DMS153 treated with DMSO at 0.1 percent for 48 hours (cell line): ENCODE measurements at regions not wholly inside any gene's neighbourhood (a gene's known extent, or its start where the extent isn't known, plus 50 kb on each side); places are given as distances from the start of the nearest gene placed in this dataset.

Source experiments
- DNase-seq: peaks from one replicate; lab custom pipeline; 2025; ENCODE audit not compliant: unreplicated experiment; lab: John Stamatoyannopoulos, UW

DNA sequence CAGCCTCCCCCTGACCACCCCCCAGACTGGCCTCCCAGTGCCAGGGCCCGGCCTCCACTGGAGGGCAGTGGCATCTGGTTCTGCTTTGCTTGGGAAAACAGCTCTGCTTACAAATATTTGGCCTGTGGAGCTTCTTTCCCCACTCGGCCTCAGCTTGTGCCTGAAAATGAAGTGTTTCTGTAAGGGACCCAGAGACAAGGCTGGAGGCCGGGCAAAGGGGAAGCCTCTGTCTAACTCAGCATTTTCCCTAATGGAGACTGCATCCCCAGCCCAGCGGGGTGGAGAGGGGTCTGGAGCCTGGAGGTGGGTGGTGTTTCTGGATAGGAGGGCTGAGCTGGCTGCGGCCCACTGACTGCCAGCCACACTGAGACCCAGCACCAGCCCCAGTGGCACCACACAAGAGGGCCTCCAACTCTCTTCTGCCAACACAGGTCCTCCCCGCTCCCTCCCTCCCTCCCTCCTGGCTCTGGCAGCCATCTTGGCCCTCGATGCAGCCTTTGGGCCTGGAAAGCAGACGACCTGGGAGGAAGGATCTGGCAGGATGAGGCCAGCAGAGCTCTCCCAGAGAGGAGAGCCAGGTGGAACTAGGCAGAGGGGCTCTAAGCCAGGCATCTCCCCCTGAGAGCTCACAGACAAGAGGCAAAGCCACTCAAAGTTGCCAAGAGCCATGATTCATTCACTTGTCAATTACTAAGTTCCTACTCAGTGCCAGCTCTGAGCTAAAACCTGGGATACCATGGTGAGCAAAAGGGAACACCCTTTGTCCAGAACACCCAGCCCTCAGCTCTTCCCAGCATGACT lies 77.1 kb upstream of the CD82 start:
- DNase-seq = no peak

DNA sequence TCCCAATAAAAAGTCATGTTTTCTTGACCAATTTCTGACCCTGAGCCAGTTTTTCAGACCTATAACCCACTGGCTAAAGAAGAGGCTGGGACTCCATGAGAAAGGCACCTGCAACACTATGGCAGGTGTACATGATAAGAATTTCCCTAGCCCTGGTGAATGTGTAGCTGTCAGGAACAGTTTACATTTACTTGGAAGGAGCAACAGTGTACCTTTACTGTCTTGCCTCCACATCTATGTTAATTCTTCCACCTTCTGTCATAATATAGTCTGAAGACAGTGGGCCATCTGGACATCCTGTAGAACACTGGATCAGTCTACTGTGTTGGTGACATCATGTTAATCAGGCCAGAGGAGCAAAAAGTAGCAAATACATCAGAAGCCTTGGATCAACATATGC lies 72.1 kb upstream of the CD82 start:
- DNase-seq = no peak

DNA sequence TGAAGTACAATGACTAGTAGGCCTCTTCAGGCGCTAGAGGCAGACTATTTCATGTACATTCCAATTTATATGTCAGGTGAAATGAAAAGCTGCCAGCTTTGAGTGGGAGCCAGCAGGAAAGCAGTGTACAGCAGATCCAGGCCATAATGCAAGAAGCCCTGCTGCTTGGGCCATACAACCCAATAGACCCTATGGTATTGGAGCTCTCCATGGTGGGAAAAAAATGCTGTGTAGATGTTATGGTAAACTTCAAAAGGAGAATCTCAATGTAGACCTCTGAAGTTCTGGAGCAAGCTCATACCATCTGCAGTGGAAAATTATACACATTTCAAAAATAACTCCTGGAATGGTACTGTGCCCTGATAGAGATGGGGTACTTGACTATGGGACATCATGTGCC lies 71.5 kb upstream of the CD82 start:
- no peak for DNase-seq

DNA sequence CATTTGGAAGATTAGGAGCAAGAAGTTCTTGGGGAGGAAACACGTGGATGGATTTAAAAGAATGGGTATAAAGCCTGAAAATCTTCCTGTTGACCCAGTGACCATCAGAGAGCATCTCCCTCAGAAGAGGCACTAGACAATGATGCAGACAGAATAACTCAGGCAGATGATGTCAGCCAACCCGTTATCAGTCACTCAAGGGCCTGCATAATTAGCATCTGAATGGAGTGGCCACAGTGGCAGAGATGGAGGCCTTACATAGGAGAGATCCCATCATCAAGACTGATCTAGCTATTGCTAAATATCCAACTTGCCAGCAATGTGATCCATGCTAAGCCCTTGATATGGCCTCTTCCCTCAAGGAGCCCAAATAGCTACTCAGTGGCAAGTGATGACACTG lies 70.7 kb upstream of the CD82 start:
- no peak for DNase-seq

DNA sequence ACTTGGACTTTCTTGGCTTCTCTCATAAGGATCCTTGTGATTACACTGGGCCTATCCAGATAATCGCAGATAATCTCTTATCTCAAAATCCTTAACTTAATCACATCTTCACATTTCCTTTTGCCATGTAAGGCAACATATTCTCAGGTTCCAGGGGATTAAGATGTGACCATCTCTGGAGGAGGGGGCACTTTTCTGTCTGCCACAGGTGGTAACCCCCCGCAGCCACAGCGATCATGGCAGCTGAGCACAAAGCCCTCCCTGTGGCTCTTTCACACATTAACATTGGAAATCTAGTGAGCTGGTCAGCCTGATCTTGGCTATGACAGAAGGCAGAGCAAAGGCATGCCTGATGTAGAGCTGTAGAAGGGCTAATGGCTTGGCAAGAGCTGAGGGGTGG lies 69.1 kb upstream of the CD82 start:
- no peak for DNase-seq

DNA sequence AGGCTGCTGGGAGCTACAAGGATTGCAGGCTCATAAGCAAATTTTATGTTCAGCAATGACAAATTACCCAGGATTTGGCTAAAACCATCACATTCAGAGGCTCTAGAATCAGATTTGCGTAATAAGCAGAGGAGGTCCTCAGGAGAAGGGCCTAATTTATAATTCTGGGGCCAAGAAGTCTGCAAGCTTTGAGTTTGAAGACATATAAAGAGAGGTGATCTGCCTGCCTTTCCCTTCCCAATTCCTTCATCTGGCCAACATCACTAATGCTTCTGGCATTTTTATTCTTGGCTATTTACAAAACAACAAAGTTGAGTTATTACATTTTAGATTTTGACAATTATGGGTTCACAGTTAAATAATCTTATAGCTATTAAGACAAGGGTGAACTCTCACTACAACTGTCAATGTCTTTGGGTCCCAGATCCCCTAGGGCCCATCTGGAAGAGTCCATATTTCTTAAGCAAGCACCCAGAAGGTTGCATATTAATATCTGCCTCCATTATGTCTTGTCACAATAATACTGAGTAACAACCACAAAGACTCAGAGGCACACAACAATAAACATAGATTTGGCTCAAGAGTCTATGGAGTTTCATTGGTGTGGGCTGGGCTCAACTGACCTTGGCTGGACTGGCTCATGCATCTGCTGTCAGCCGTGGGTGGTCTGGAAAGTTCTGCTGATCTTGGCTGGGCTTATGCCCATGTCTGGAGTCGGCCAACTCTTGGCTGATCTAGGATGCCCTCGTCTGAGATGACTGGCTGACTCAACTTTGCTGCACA lies 67.2 kb upstream of the CD82 start:
- DNase-seq = no peak

DNA sequence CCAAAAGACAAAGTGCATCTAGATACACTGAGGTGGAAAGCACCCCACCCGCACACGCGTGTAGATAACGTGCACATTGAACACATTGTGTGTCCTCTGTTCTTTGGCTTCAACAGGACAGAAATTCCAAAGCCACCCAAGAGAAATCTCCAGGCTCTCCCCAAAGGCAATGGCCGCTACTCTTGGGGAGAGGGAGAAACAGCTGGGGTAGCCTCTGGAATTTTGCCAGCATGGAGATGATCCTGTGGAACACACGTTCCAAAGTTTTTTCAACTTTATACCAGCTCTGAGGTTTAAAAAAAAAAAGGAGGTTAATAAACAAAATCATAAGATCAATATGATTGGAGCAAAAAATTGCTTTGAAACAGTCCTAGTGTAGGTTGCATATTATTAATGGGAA lies 63.0 kb upstream of the CD82 start:
- DNase-seq = no peak

DNA sequence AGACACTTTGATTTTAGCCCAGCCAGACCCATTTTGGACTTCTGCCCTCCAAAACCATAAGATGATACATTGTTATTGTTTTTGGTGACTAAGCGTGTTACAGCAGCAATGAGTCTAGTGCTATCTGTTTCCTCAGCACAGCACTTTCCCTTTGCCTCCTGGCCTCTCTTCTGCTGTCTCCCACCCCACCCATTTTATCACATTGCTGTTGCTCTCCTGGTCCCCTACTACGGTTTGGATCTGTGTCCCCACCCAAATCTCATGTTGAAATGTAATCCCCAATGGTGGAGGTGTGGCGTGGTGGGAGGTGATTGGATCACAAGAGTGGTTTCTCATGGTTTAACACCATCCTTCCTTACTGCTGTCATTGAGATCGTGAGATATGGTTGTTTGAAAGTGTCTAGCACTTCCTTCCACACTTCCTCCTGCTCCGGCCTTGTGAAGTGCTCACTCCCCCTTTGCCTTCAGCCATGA lies 59.8 kb upstream of the CD82 start:
- DNase-seq = no peak

DNA sequence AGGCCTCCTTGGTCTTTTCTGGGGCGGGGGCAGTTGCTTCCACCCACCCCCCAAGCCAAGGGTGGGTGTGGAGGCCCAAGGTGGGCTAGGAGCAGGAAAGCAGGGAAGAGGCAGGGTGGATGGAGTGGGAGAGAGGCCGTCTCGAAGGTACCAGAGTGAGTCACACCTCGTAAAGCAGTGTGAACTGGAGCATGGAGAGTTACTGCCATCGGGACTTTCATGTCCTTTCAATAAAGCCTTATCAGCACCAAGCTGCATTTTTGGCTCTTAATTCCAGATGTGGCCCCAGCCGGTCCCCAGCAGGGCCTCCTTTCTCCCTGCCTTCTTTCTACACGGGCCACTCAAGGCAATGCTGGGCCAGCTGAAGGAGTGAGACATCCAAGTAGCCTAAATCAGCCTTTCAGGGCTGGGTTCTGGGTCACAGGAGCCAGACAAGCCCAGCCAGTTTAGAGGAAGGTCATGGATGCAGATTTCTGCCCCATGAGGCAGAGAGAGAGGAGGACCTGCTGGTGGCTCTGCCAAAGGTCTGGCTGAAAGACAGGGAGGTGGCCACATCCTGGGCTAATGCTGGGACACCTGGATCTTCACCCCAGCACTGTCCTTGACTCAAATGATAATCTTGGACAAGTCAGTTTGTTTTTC lies 59.0 kb upstream of the CD82 start:
- no peak for DNase-seq

DNA sequence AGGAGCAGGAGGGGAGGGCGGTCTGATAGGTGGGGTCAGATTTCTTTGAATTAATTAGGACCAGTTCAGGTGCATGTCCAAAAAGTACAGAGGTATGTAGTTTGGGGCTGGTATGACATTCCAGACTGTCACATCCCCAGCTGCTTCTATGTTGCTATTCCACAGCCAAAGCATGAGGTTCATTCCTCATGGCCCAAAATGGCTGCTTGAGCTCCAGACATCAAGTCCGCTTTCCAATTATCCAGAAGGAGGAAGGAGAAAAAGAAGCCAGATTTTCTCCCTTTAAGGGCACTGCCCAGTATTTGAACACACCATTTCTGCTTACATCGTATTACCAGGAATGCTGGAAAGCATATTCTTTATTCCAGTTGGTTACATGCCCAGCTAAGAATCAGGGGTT lies 58.0 kb upstream of the CD82 start:
- DNase-seq = no peak

DNA sequence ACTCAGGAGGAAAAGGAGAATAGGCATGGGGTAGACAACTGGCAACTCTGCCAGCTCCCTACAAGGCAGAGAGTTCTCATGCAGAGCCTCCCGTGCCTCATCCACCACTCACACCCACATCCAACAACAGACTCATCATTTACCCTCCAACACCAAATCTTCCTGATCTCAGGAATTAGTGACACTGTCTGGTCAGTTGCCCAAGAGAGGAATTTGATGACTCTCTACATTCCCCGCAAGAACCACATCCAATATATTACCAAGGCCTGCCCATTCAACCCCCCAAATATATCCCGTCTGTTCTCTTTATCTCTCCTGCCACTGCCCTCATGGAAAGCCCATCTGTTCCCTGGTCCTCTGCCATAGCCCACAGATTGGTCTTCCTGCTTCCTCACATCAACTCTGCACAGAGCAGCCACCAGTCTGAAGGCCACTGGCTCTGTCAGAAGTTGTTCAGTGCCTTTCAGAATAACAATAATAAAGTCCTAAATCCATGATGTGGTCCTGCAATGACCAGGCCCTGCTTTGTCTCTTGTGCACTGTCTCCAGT lies 57.5 kb upstream of the CD82 start:
- no peak for DNase-seq

DNA sequence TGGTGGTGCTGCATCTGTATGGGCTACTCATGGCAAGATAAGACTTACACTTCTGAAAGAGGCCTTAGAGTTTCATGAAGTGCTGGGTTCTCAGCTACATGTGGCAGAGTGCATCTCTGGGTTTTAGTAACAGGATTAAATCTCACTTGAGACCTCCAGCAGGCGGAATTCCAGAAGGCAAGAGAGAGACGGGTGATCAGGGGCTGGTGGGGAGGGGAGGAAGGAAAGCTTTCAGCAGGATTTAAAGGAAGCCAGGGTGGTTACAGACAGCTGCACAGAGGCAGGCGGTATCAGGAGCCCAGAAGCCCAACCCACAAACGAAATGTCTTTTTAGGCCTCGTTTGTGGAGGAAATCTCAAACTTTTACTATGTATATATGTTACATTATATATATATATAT lies 56.2 kb upstream of the CD82 start:
- no peak for DNase-seq

DNA sequence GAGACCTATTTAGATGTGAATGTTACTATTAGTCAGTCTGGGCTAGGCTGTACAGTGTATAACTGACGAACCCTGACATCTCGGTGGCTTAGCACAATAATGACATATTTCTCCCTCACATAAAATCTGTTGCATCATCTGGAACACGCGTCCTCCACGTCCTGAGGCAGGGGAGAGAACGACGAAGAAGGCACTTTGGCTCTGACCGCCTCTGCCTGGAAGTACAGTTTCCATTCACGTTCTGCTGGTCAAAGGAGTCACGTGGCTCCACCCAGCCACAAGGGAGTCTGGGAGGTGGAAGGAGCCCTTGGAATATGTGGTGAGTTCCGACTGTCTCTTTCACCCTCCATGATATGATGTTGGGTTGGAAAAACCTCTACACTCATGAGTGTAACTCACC lies 55.1 kb upstream of the CD82 start:
- no peak for DNase-seq

DNA sequence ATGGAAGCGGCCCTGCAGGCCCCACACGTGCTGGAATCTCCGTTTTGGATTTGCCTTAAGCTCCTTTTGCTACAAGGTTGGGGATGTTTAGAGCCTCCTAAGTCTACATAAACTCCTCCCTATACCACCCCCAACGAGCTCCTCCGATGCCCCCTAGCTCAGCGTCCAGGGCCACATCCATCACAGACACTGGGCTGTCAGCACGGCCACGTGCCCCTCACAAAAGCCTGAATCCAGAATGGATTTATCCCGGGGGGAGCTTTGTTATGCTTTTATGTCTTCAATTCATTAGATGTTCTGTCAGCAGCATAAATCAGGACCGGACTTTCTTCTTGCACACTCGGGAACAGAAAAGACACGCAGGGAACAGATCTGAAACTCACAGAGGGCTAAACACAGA lies 52.6 kb upstream of the CD82 start:
- no peak for DNase-seq

DNA sequence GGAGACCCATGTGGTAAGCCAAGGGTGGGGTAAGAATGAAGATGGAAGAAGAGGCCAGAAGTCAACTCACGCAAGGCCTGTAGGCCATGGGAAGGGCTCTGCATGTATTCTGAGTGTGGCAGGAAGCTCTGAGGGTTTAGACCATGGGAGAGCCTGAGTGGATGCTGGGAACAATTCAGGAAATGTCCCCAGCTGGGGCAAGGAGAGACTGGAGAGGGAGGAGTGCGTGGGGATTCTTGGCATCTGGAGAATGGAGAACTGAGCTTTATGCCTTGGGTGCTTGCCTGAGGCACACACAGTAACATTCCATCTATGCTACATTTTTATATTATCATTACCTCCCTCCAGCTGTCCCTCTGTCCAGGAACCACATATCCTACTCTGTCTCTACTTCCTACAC lies 50.4 kb upstream of the CD82 start:
- no peak for DNase-seq
